Germinal center (tissue), 1 donor: ENCODE measurements at regions not wholly inside any gene's neighbourhood (a gene's known extent, or its start where the extent isn't known, plus 50 kb on each side); places are given as distances from the start of the nearest gene placed in this dataset.
"Not testable (repeated sequence)": the region's sequence is repeated elsewhere in the genome, so short reads cannot be mapped to it uniquely, and the experiment has no call there.

Experiments
- DNase-seq: peaks from one replicate; pipeline ENCODE4 v3.0.0; 2012; ENCODE audit warnings: mixed read lengths, low spot score

DNA sequence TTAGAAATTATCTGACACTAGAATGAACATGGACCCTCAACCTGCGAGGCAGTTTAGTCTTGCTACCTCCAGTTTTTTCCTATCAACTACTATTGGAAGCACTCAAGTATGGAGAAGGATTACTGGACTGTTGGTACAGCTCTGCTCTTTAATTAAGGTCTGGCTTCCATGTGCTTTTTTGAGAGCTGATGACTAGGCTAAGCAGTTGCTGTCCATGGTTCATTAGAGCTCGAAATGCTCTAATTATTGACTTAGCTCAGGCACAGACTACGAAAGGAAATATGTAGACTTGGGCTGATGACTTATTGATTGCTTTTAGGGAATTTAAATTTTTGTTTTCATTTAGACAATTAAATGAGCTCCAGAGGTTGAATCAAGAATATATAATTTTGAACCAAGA lies 1281.6 kb downstream of the HACE1 start:
- DNase-seq, result no peak

DNA sequence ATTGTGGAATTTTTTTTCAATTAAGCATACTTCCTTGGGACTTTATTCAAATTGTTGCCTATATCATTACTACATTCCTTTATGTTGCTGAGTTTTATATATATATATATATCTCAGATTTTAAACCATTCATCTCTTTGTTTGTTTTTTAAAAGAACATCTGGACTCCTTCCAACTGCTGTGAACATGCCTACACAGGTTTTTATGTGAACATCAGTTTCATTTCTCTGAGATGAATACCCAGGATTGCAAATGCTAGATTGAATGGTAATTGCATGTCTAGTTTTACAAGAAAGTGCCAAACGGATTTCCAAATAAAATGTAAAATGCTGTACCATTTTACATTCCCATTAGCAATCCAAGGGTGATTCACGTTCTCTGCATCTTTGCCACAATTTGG lies 1289.3 kb downstream of the HACE1 start:
- no peak for DNase-seq

DNA sequence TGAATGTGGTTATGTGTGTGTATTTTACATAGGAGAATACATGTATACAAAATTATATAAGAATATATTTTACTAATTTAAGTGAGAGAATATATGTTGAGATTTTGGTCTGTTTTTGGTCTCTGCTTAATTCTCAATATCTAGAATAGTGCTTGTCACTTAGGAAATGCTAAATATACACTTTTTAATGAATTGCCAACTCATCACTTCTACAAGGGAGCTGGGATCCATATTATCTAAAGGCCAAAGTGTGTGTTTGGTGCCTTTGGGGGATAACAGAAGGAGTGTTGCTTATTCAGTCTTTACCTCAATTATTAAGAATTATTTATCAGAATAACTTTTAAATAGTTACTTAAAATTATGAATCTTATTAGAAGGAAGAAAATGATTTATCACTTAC lies 1304.8 kb downstream of the HACE1 start:
- no peak for DNase-seq

DNA sequence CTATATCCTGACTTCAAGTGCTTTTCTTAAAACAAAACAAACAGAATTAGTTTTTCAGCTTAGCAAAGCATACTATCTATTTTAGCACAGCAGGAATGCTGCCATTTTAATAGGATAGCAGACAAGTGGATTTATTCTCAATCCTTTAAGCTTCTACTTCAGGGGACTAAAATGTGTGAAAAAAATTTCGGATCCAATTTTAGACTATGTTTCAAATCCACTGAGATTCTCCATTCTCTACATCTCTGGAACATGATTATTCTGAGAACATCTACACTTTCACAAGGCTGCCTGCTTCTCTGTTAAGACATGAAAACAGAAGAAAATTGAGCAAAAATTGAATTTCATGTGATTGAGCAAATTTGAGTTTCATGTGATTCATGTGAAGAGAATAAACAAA lies 1321.3 kb downstream of the HACE1 start:
- no peak for DNase-seq

DNA sequence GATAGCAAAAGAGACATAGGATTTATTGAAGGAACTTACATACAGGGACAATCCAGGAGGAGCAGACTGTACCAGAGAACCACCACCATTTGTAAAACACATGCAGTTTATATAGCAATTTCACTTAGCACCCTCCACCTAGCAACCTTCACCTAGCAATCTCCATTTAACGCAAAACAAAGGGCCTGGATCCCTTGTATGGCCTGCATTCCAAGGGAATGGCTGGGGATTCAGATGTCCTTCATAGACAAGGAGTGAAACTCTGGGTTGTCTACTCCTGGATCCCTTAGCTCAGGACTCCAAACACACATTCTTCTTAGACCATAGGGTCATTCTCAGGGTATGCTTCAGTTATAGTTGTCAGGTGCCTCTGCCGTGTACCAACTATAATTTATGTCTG lies 1324.9 kb downstream of the HACE1 start:
- no peak for DNase-seq

DNA sequence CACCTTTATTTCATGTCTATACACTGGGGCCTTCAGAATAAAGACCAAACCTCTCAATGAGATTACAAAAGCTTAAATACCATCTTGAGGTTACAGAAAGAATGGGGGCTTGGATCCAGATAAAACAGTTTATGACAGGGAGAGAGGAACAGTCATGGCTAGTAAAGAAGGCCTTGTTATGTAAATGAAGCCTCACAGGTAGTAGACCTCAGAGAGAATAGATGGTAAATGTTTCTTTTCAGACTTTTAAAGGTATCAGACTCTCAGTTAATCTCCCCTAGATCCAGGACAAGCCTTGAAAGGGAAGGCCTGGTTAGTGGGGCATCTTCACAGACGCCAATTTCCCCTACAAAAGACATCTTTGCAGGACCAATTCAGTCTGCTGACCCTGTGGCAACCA lies 1325.6 kb downstream of the HACE1 start:
- no peak for DNase-seq

DNA sequence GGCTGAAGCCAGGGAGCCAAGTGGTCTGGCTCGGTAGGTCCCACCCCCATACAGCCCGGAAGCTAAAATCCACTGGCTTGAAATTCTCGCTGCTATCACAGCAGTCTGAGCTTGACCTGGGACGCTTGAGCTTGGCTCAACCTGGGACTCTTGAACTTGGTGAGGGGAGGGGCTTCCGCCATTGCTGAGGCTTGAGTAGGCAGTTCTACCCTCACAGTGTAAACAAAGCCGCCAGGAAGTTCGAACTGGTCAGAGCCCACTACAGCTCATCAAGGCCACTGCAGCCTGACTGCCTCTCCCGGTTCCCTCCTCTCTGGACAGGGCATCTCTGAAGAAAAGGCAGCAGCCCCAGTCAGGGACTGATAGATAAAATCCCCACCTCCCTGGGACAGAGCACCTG lies 1337.7 kb downstream of the HACE1 start:
- DNase-seq, result no peak

DNA sequence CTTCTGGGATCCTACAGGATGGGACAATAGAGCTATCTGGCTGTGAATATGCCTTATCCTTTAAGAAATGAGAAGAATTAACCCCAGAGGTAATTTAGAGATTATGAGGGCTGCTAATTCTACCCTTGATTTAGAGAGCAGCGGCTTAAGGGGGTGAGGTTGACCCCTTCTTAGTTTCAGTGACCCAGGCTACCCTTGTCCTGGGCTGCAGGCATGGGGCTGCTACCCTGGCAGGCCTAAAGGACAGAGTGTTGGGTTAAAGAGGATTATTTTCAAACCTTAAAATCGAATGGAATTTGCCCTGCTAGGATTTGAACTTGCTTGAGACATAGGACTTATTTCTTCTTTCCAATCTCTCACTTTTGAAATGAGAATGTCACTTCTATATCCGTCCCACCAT lies 1343.4 kb downstream of the HACE1 start:
- DNase-seq, result no peak

DNA sequence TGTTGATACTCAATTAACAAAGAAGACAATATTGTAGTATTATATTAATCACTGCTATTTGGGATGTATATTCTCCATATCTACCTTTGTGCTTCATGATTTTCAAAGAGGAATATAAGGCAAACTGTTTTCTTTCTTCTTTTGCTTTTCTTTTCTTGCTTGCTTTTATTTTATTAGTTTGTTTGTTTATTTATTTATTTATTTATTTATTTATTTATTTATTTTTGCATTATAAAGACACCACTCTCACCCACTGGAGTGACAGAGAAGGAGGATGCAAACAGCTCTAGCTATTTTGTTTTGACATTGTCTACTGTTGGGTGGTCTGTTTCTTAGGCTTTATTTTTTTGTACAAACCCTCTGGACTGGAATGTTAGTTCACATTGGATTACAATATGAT lies 1352.7 kb downstream of the HACE1 start:
- no peak for DNase-seq

DNA sequence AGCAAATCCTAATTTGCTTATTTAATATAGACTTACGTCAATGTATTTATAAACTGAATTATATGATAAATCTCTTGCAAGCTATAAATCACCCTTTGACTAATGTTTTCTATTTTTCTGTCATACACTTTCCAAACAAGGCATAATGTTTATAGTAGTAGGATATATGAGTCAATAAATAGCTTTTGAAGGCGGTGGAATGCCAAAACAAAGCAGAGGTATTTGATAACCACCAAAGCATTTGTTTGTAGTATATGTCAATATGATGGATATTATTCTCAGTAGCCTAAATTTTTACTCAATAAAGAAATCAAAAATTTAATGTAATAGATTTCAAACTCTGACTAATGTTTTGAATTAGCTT lies 1354.6 kb downstream of the HACE1 start:
- DNase-seq, result no peak

DNA sequence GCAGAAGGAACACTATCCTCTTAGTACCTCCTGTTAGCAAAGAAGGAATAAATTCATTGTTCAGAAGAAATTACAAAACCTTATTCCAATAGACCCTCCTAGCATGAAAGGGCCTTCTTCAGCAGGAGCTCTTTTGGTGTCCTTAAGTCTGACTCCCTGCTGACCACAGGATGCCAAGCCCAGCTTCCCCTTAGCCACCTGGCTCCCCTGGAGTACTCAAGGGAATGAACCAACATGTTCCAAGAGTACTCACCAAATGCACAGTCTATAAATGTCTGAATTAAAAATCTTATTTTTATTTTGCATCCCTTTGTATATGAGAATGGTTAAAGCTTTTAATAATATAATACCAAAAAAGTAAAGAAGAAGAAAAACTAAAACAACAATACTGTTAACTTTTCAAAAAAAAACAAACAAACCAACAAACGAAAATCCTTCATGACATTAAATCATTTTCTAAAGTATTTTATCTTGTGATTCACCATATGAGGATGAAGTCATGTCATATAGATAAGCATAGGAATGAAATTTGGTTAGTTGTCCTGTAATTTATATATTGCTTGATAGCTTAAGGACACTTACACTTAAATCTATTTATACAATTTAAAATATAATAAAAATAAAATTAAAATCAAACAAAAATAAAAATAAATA lies 1355.1 kb downstream of the HACE1 start:
- no peak for DNase-seq

DNA sequence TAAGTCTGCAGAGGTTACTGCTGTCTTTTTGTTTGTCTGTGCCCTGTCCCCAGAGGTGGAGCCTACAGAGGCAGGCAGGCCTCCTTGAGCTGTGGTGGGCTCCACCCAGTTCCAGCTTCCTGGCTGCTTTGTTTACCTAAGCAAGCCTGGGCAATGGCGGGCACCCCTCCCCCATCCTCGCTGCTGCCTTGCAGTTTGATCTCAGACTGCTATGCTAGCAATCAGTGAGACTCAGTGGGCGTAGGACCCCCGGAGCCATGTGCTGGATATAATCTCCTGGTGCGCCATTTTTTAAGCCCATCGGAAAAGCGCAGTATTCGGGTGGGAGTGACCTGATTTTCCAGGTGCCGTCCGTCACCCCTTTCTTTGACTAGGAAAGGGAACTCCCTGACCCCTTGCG lies 1363.1 kb downstream of the HACE1 start:
- DNase-seq, result not testable (repeated sequence)

DNA sequence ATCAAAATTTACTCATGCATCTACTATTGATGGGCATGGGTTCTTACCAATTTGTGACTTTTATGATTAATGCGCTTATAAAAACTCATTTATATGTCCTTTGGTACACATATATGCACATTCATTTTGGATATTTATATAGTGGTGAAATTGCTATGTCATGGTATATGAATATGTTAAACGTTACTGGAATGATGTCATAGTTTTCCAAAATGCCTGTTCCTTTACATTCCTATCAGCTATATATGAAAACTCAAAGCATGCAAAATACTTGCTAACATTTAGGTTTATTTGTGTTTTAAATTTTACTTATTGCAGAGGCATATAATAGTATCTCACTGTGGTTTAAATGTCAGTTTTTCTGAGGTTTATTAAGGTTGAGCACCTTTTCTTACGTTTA lies 1403.1 kb downstream of the HACE1 start:
- no peak for DNase-seq

DNA sequence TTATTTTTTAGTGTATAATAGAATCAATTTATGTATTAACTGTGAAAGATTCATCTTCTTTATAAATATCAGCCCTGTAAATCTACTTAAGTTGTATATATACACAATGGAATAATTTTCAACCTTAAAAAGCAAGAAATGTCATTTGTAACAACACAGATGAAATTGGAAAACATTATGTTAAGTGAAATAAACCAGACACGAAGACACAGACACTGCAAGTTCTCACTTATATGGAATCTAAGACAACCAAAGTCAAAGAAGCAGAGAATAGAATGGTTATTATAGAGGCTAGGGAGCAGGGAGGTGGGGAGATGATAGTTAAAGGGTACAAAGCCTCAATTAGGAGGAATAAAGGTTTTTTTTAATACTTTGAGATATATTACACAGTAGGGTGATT lies 1404.4 kb downstream of the HACE1 start:
- no peak for DNase-seq

DNA sequence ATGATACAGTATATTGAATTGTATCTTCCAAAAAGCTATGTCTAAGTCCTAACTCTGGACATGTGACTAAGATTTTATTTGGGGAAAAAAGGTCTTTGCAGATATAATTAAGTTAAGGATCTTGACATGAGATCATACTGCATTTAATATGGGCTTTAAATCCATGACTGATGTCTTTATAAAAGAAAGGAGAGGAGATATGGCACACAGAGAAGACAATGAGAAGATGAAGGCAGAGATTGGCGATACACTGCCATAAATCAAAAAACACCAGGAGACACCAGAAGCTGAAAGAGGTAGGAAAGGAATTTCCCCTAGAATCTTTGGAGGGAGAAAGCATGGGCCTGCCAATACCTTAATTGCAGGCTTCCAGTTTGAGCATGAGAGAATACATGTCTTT lies 1450.2 kb downstream of the HACE1 start:
- DNase-seq, result no peak

DNA sequence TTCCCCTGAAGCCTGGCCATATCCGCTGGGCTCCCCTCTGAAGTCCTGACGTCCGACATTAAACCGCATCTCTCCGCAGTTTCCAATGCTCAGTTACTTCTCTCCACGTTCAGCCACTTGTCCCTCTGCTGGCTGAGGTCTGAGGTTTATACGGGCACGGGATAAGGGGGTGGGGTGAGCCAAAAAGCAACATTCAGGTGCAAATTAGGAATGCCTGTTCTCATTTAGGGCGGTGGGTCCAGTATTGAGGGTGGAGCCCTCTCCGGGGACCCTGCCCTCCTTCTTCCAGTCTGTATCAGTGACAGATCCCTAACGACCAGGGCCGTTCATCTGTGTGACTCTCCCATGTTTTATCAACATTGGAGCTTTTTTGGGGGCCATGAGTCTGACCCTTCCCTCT lies 1454.4 kb downstream of the HACE1 start:
- DNase-seq, result no peak

DNA sequence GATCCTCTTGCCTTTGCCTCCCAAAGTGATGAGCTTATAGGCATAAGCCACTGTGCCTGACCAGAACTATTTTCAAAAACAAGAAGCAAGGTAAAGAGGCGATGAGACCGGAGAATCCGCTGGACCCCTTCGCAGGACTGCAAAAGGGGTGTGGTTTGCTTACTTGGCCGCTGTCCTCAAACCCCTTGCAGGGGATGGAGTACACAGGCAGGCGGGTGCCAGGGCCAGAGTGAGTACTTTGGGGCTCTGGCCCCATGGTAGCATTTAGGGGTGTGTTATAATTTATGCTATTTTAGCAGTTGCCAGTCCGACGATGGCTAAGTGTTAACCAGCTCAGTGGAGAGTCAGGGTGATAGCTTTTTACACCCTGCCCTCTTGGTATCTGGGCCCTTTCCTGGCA lies 1454.9 kb downstream of the HACE1 start:
- DNase-seq, result no peak

DNA sequence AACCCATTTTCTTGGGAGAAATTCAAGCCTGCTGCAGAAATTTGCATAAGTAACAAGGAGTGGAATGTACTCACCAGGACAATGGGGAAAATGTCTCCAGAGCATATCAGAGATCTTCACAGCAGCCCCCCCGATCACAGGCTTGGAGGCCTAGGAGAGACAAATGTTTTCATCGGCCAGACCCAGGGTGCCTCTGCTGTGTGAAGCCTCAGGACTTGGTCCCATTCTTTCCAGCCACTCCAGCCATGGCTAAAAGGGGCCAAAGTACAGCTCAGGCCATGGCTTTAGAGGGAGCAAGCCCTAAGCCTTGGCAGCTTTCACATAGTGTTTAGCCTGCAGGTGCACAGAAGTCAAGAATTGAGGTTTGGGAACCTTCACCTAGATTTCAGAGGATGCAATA lies 1463.0 kb downstream of the HACE1 start:
- DNase-seq, result no peak

DNA sequence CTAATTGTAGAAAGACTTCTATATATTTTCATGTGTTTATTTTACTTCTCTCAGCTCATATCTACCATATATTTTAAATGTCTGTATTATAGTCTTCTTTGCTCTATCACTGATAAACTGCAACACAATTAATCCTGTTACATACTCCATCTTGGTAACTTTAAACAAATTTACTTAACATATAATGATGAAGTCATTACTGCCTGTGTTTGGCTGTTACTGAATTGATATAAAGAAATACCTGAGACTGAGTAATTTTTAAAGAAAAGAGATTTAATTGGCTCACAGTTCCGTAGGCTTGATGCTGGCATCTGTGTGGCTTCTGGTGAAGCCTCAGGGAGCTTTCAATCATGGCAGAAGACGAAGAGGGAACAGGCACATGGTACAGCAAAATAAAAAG lies 1480.4 kb downstream of the HACE1 start:
- DNase-seq, result no peak

DNA sequence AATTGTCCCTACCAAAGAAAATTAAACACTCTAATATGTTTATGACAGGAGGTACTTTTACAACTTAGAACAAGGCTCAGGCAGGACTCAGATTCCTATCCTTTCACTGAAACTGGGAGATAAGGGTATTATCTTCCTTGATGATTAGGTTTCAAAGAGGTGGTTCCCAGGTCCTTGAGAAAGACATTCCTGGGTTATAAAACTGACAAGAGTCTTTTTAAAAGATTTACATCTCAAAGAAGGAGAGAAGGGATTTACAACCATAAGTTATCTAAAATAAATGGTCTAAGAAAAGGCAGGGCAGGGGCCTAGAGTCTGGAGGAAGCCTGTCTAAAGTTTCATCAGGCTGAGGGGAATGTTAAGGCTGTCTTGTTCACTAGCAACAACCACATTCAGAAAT lies 1492.5 kb downstream of the HACE1 start:
- no peak for DNase-seq

DNA sequence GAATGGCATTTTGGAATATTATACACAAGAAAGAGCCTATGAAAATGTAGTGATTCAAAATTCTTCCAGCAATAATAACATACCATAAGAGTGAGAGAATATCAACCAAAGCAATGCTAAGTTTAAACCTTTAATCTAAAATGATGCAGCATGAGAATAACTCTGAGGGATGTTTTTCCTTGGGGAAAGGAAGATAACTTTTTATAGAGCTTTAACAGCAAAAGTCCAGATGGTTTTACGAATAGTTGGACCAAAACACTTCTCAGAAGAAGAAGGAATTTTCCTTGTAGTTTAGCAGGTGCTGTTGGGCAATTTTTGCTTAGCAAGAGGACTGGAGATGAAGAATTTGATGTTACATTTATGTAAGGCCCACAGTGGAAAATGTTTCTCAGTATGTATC lies 1503.2 kb downstream of the HACE1 start:
- no peak for DNase-seq

DNA sequence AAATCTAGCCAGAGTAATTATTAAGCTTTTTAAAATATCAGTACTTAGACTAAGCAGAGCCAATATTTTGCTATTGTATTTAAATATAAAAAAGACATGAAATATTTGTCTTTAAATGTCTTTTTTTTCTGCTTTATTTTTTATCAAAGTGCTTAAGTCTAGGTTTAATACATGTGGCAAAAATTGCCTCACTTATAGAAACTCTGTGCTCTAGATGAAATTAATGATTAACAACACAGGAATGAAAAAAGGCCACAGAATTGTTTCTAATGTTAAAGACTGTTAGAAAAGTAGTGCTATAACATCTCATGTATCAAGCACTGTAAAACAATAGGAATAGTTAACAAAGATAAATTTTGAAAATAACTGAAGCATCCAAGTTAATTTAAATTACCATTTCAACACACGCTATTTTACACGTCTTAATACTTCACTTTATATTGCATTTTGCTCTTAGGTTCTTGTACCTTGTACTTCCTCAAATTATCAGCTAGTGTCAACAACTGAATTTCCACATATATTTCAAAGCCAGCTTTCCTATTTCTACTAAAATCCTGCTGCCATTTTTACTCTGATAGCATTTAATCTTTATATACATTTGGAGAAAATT lies 1515.1 kb downstream of the HACE1 start:
- DNase-seq, result no peak

DNA sequence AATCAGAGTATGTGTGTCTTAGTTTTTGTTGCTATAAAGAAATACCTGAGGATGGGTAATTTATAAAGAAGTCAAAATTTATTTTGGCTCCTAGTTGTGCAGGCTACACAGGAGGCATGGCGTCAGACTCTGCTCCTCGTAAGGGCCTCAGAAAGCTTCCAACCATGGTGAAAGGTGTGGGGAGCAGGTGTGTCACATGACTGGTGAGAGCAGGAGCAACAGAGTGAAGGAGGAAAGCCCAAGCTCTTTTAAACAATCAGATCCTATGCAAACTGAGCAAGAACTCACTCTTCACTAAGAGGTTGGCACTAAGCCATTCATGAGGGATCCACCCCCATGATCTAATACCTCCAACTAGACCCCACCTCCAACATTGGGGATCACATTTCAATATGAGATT lies 1524.3 kb downstream of the HACE1 start:
- DNase-seq, result no peak
